T-cell (primary cell): ENCODE measurements at regions not wholly inside any gene's neighbourhood (a gene's known extent, or its start where the extent isn't known, plus 50 kb on each side); places are given as distances from the start of the nearest gene placed in this dataset.
"Not testable (repeated sequence)": the region's sequence is repeated elsewhere in the genome, so short reads cannot be mapped to it uniquely, and the experiment has no call there.

Source experiments
- ATAC-seq, 4 experiments: fragments of 200-7000 bp in 3 of 4; fragments of 150-1000 bp in 1 of 4; cut with Tn5 transposase; replicated peaks in 1 of 4; 1 replicate in 3 of 4; 2 replicates in 1 of 4; pipeline ENCODE4 v1.10.0; 2021; ENCODE audit warnings: moderate library complexity in 3 of 4, mild to moderate bottlenecking in 2 of 4, moderate number of reproducible peaks in 1 of 4
- CTCF ChIA-PET, 2 donors: fragments of 300-600 bp; sonication (Branson Sonifier 250); formaldehyde crosslinking; loops; one replicate each; lab custom pipeline; 2022; ENCODE audit warnings: antibody characterized with exemption in 2 of 2; lab: Charles Lee
- POLR2A ChIA-PET, 2 donors: fragments of 300-600 bp; sonication (Branson Sonifier 250); formaldehyde crosslinking; loops; one replicate each; lab custom pipeline; 2022; ENCODE audit warnings: antibody characterized with exemption in 2 of 2; lab: Charles Lee
- DNase-seq, 35 experiments: peaks; one replicate each; pipeline versions ENCODE4 v3.0.0 to v3.0.0-alpha.2; 2013 to 2023
- H3K27ac ChIP-seq: one replicate; pipeline ENCODE4 v1.5.1; 2013; ENCODE audit warnings: low read length
- H3K27me3 ChIP-seq, 2 experiments: replicated peaks in 1 of 2; 1 replicate in 1 of 2; 2 replicates in 1 of 2; pipeline versions ENCODE4 v1.6.1 to v1.7.0; 2013; ENCODE audit warnings: low read length in 1 of 2, mixed read lengths in 1 of 2; ENCODE audit not compliant: control insufficient read depth in 2 of 2, insufficient read depth in 2 of 2; ENCODE audit errors: extremely low read depth in 1 of 2
- H3K36me3 ChIP-seq, 2 donors: 1 replicate in 1 of 2; 2 replicates in 1 of 2; pipeline versions ENCODE4 v1.6.1 to v1.7.0; 2013; ENCODE audit warnings: low read length in 1 of 2; ENCODE audit not compliant: control insufficient read depth in 2 of 2, insufficient read depth in 1 of 2; ENCODE audit errors: extremely low read depth in 1 of 2
- H3K4me1 ChIP-seq, 2 experiments: 1 replicate in 1 of 2; 2 replicates in 1 of 2; pipeline versions ENCODE4 v1.6.1 to v1.7.0; 2013; ENCODE audit warnings: low read length in 2 of 2, mixed read lengths in 1 of 2; ENCODE audit not compliant: insufficient read depth in 2 of 2, control insufficient read depth in 1 of 2; ENCODE audit errors: extremely low read depth in 1 of 2
- H3K4me3 ChIP-seq, 2 donors: 1 replicate in 1 of 2; 2 replicates in 1 of 2; pipeline versions ENCODE4 v1.5.1 to v1.7.0; 2013; ENCODE audit warnings: mild to moderate bottlenecking in 2 of 2, low read length in 1 of 2, moderate library complexity in 1 of 2; ENCODE audit not compliant: control insufficient read depth in 1 of 2; ENCODE audit errors: extremely low read depth in 1 of 2
- H3K9me3 ChIP-seq: 2 replicates; pipeline ENCODE4 v1.7.0; 2013
- H3K27ac Mint-ChIP-seq, 2 donors: one replicate each; pipeline ENCODE4 v1.8.0; 2020 to 2021; ENCODE audit warnings: mild to moderate bottlenecking in 2 of 2, mixed read lengths in 2 of 2
- H3K27me3 Mint-ChIP-seq, 2 donors: one replicate each; pipeline ENCODE4 v1.8.0; 2021 to 2022; ENCODE audit warnings: mixed read lengths in 2 of 2
- H3K36me3 Mint-ChIP-seq: one replicate; pipeline ENCODE4 v1.8.0; 2021; ENCODE audit warnings: mixed read lengths
- H3K4me1 Mint-ChIP-seq, 3 donors: one replicate each; pipeline ENCODE4 v1.8.0; 2020 to 2022; ENCODE audit warnings: mixed read lengths in 3 of 3, mild to moderate bottlenecking in 1 of 3
- H3K4me3 Mint-ChIP-seq, 3 donors: one replicate each; pipeline ENCODE4 v1.8.0; 2020 to 2022; ENCODE audit warnings: mild to moderate bottlenecking in 3 of 3, mixed read lengths in 3 of 3, moderate library complexity in 3 of 3
- H3K9me3 Mint-ChIP-seq, 3 donors: one replicate each; pipeline ENCODE4 v1.8.0; 2020 to 2022; ENCODE audit warnings: mixed read lengths in 3 of 3
- WGBS: methylation state at CpG from one replicate; pipeline ENCODE4 v1.1.5; 2013; ENCODE audit warnings: missing lambda C conversion rate; ENCODE audit not compliant: insufficient coverage; 5-methylcytosine and 5-hydroxymethylcytosine counted together

- POLR2A ChIA-PET, result no interaction called here
- Mint-ChIP-seq H3K9me3 (no peaks in the 10 kb centered on the region), H3K27me3 (no peaks in the 10 kb centered on the region), H3K36me3 (no peaks in the 10 kb centered on the region), H3K27ac (no peak overlapping the region), H3K4me3 (no peak overlapping the region), H3K4me1 (no peaks in the 10 kb centered on the region)
- H3K27me3 ChIP-seq, result no peaks in the 10 kb centered on the region
- CTCF ChIA-PET, result interaction anchor here in 1 of 2 donors (0.6 kb wide), 1 partner anchor 18 kb away, joined by 3 read pairs; no protein-coding TSS in a partner anchor
- DNase-seq (no peak), ATAC-seq (no peak)
- no peak overlapping the region for H3K27ac ChIP-seq
- H3K4me3 ChIP-seq, result no peak overlapping the region
- H3K36me3 ChIP-seq, result no peaks in the 10 kb centered on the region
- H3K4me1 ChIP-seq, result no peaks in the 10 kb centered on the region
- WGBS, result no CpG with 5 or more reads among the region's 2 CpGs
- H3K9me3 ChIP-seq, result no peaks in the 10 kb centered on the region
Measured at GRCh38 chr6:122178988-122179387, 220.5 kb upstream of the HSF2 start.

- CTCF ChIA-PET, result no interaction called here
- ATAC-seq, result no peak
- Mint-ChIP-seq H3K27ac (no peak overlapping the region), H3K4me1 (no peaks in the 10 kb centered on the region), H3K27me3 (no peaks in the 10 kb centered on the region), H3K4me3 (no peak overlapping the region), H3K9me3 (no peaks in the 10 kb centered on the region), H3K36me3 (no peaks in the 10 kb centered on the region)
- Histone ChIP-seq H3K4me3 (no peak overlapping the region), H3K27me3 (no peaks in the 10 kb centered on the region), H3K36me3 (no peaks in the 10 kb centered on the region), H3K9me3 (no peaks in the 10 kb centered on the region), H3K4me1 (no peaks in the 10 kb centered on the region), H3K27ac (no peak overlapping the region)
- POLR2A ChIA-PET, result no interaction called here
- no peak for DNase-seq
- WGBS, result no CpG with 5 or more reads among the region's 1 CpG
Measured at GRCh38 chr6:122180132-122180531, 219.3 kb upstream of the HSF2 start.

GRCh38 chr6:122182061-122182460 lies 217.4 kb upstream of the HSF2 start:
- 73% methylated on average over 2 of the region's 4 CpGs for WGBS

GRCh38 chr6:122184401-122184827 lies 215.0 kb upstream of the HSF2 start:
- Histone ChIP-seq H3K9me3 (no peaks in the 10 kb centered on the region), H3K27me3 (no peaks in the 10 kb centered on the region), H3K4me1 (no peaks in the 10 kb centered on the region), H3K36me3 (no peaks in the 10 kb centered on the region), H3K27ac (no peak overlapping the region), H3K4me3 (no peak overlapping the region)
- peaks cover 0 to 3% of the 10 kb centered on the region in 2 donors for H3K27me3 Mint-ChIP-seq
- ChIA-PET CTCF (interaction anchor here in 1 of 2 donors (0.5 kb wide), 1 partner anchor 18 kb away, joined by 4 read pairs; no protein-coding TSS in a partner anchor), POLR2A (no interaction called here)
- DNase-seq, result no peak
- H3K27ac Mint-ChIP-seq, result no peak overlapping the region
- no peaks in the 10 kb centered on the region for H3K4me1 Mint-ChIP-seq
- H3K9me3 Mint-ChIP-seq, result no peaks in the 10 kb centered on the region
- H3K4me3 Mint-ChIP-seq, result no peak overlapping the region
- no peaks in the 10 kb centered on the region for H3K36me3 Mint-ChIP-seq
- no peak for ATAC-seq
- 83% methylated on average over 1 of the region's 4 CpGs for WGBS

More at GRCh38 chr6:122182061-122182460, 217.4 kb upstream of the HSF2 start:
- no peaks in the 10 kb centered on the region for H3K36me3 Mint-ChIP-seq
- no peak overlapping the region for H3K27ac Mint-ChIP-seq
- H3K4me3 ChIP-seq, result no peak overlapping the region
- H3K27me3 ChIP-seq, result no peaks in the 10 kb centered on the region
- DNase-seq, result no peak
- no peak overlapping the region for H3K27ac ChIP-seq
- no peaks in the 10 kb centered on the region for H3K36me3 ChIP-seq
- CTCF ChIA-PET, result no interaction called here
- H3K9me3 ChIP-seq, result no peaks in the 10 kb centered on the region
- H3K4me1 ChIP-seq, result no peaks in the 10 kb centered on the region
- ATAC-seq, result no peak
- no peaks in the 10 kb centered on the region for H3K9me3 Mint-ChIP-seq
- POLR2A ChIA-PET, result no interaction called here
- no peak overlapping the region for H3K4me3 Mint-ChIP-seq
- H3K27me3 Mint-ChIP-seq, result no peaks in the 10 kb centered on the region
- no peaks in the 10 kb centered on the region for H3K4me1 Mint-ChIP-seq

GRCh38 chr6:122185458-122185857 lies 214.0 kb upstream of the HSF2 start:
- H3K4me3 Mint-ChIP-seq, H3K27ac Mint-ChIP-seq, H3K36me3 ChIP-seq, ATAC-seq, H3K9me3 Mint-ChIP-seq, H3K4me1 ChIP-seq, H3K27me3 Mint-ChIP-seq, H3K36me3 Mint-ChIP-seq, H3K9me3 ChIP-seq, H3K4me3 ChIP-seq, DNase-seq, H3K27ac ChIP-seq, H3K27me3 ChIP-seq, H3K4me1 Mint-ChIP-seq: not testable (repeated sequence)
- WGBS, result 79% methylated on average over 19 of the region's 19 CpGs
- POLR2A ChIA-PET, result interaction anchor here in 1 of 2 donors (0.7 kb wide), 1 partner anchor 34 kb away, joined by 4 read pairs; no protein-coding TSS in a partner anchor
- CTCF ChIA-PET, result interaction anchor here in 1 of 2 donors (0.6 kb wide), 1 partner anchor 696 kb away, joined by 9 read pairs; no protein-coding TSS in a partner anchor

GRCh38 chr6:122187186-122187585 lies 212.3 kb upstream of the HSF2 start:
- ATAC-seq, result no peak
- Histone ChIP-seq H3K4me1 (no peaks in the 10 kb centered on the region), H3K27ac (no peak overlapping the region), H3K4me3 (no peak overlapping the region), H3K27me3 (no peaks in the 10 kb centered on the region), H3K36me3 (no peaks in the 10 kb centered on the region), H3K9me3 (no peaks in the 10 kb centered on the region)
- H3K4me3 Mint-ChIP-seq, result no peak overlapping the region
- DNase-seq, result no peak
- H3K36me3 Mint-ChIP-seq, result no peaks in the 10 kb centered on the region
- H3K27me3 Mint-ChIP-seq, result peaks cover 0 to 4% of the 10 kb centered on the region in 2 donors
- H3K27ac Mint-ChIP-seq, result no peak overlapping the region
- H3K9me3 Mint-ChIP-seq, result no peaks in the 10 kb centered on the region
- POLR2A ChIA-PET, result interaction anchor here in 1 of 2 donors (0.6 kb wide), 1 partner anchor 257 kb away, joined by 3 read pairs; no protein-coding TSS in a partner anchor
- CTCF ChIA-PET, result no interaction called here
- no peaks in the 10 kb centered on the region for H3K4me1 Mint-ChIP-seq
- no CpG with 5 or more reads among the region's 1 CpG for WGBS

GRCh38 chr6:122198922-122199321 lies 200.5 kb upstream of the HSF2 start:
- Histone ChIP-seq H3K36me3 (no peaks in the 10 kb centered on the region), H3K4me3 (no peak overlapping the region), H3K9me3 (no peaks in the 10 kb centered on the region), H3K27me3 (no peaks in the 10 kb centered on the region), H3K4me1 (no peaks in the 10 kb centered on the region), H3K27ac (no peak overlapping the region)
- peaks cover 0 to 2% (median 2%) of the 10 kb centered on the region in 3 donors for H3K9me3 Mint-ChIP-seq
- H3K36me3 Mint-ChIP-seq, result no peaks in the 10 kb centered on the region
- no peak overlapping the region for H3K4me3 Mint-ChIP-seq
- H3K27ac Mint-ChIP-seq, result no peak overlapping the region
- POLR2A ChIA-PET, result no interaction called here
- ATAC-seq (no peak), DNase-seq (no peak)
- CTCF ChIA-PET, result no interaction called here
- H3K4me1 Mint-ChIP-seq, result no peaks in the 10 kb centered on the region
- no peaks in the 10 kb centered on the region for H3K27me3 Mint-ChIP-seq
- no CpG with 5 or more reads among the region's 1 CpG for WGBS
